ENCODE measurements at regions not wholly inside any gene's neighbourhood (a gene's known extent, or its start where the extent isn't known, plus 50 kb on each side); places are given as distances from the start of the nearest gene placed in this dataset.

GRCh38 chr6:99745651-99746050, 139.0 kb downstream of the PRDM13 start:
- no peak overlapping the region for H3K4me3 ChIP-seq
- H3K36me3 ChIP-seq (ENCODE audit: control insufficient read depth in 4 of 4, insufficient read depth in 4 of 4, low read length in 4 of 4), result no peaks in the 10 kb centered on the region
- H3K9me3 ChIP-seq (ENCODE audit: control insufficient read depth in 4 of 4, insufficient read depth in 3 of 4, low read length in 3 of 4), result no peaks in the 10 kb centered on the region
- peaks cover 0 to 5% (median 3%) of the 10 kb centered on the region in 3 donors for H3K27me3 ChIP-seq (ENCODE audit: control insufficient read depth in 3 of 3, insufficient read depth in 3 of 3, low read length in 2 of 3)
- 35 to 62% methylated on average over 2 of the region's 2 CpGs for WGBS, 2 donors
- no peaks in the 10 kb centered on the region for H3K4me1 ChIP-seq (ENCODE audit: control insufficient read depth in 5 of 5, insufficient read depth in 5 of 5, low read length in 5 of 5)
- no peak overlapping the region for H3K9ac ChIP-seq (ENCODE audit: insufficient read depth in 1 of 2, low read length in 2 of 2)
- no peak overlapping the region for H3K27ac ChIP-seq (ENCODE audit: low read depth in 1 of 2, low read length in 1 of 2)
- no peak for TF ChIP-seq CTCF (IDR thresholded peaks at IDR 0.05; ENCODE audit: control extremely low read depth, extremely low read depth)
- ATAC-seq (ENCODE audit: insufficient read depth, low FRiP score), result no peak
- no peak for DNase-seq

GRCh38 chr6:99746261-99746895, 139.7 kb downstream of the PRDM13 start:
- Histone ChIP-seq H3K9me3 (ENCODE audit: control insufficient read depth in 4 of 4, insufficient read depth in 3 of 4, low read length in 3 of 4) (no peaks in the 10 kb centered on the region), H3K9ac (ENCODE audit: insufficient read depth in 1 of 2, low read length in 2 of 2) (no peak overlapping the region), H3K4me3 (no peak overlapping the region), H3K36me3 (ENCODE audit: control insufficient read depth in 4 of 4, insufficient read depth in 4 of 4, low read length in 4 of 4) (no peaks in the 10 kb centered on the region), H3K27ac (ENCODE audit: low read depth in 1 of 2, low read length in 1 of 2) (no peak overlapping the region), H3K27me3 (ENCODE audit: control insufficient read depth in 3 of 3, insufficient read depth in 3 of 3, low read length in 2 of 3) (peaks cover 0 to 5% (median 3%) of the 10 kb centered on the region in 3 donors), H3K4me1 (ENCODE audit: control insufficient read depth in 5 of 5, insufficient read depth in 5 of 5, low read length in 5 of 5) (no peaks in the 10 kb centered on the region)
- TF ChIP-seq CTCF (IDR thresholded peaks at IDR 0.05; ENCODE audit: control extremely low read depth, extremely low read depth), result peak; percentile 67
- DNase-seq, result peak; percentile 65 to 84 (median 77)
- ATAC-seq (ENCODE audit: insufficient read depth, low FRiP score), result peak; percentile 85
- WGBS, 2 donors, result 0 to 1% methylated on average over 6 of the region's 6 CpGs

- Histone ChIP-seq H3K27ac (ENCODE audit: low read depth in 1 of 2, low read length in 1 of 2) (no peak overlapping the region), H3K27me3 (ENCODE audit: control insufficient read depth in 3 of 3, insufficient read depth in 3 of 3, low read length in 2 of 3) (no peaks in the 10 kb centered on the region), H3K4me3 (no peak overlapping the region), H3K9ac (ENCODE audit: insufficient read depth in 1 of 2, low read length in 2 of 2) (no peak overlapping the region), H3K36me3 (ENCODE audit: control insufficient read depth in 4 of 4, insufficient read depth in 4 of 4, low read length in 4 of 4) (no peaks in the 10 kb centered on the region), H3K4me1 (ENCODE audit: control insufficient read depth in 5 of 5, insufficient read depth in 5 of 5, low read length in 5 of 5) (no peaks in the 10 kb centered on the region), H3K9me3 (ENCODE audit: control insufficient read depth in 4 of 4, insufficient read depth in 3 of 4, low read length in 3 of 4) (no peaks in the 10 kb centered on the region)
- no peak for DNase-seq
- TF ChIP-seq CTCF (IDR thresholded peaks at IDR 0.05; ENCODE audit: control extremely low read depth, extremely low read depth), result no peak
- ATAC-seq (ENCODE audit: insufficient read depth, low FRiP score), result no peak
- WGBS, 2 donors, result 70 to 77% methylated on average over 1 of the region's 1 CpG
Observed at GRCh38 chr6:99761711-99762110, 155.1 kb downstream of the PRDM13 start.

GRCh38 chr6:99768166-99768565, 161.5 kb downstream of the PRDM13 start:
- 72 to 78% methylated on average over 1 of the region's 1 CpG for WGBS, 2 donors
- ATAC-seq (ENCODE audit: insufficient read depth, low FRiP score), result no peak
- no peaks in the 10 kb centered on the region for H3K9me3 ChIP-seq (ENCODE audit: control insufficient read depth in 4 of 4, insufficient read depth in 3 of 4, low read length in 3 of 4)
- H3K27me3 ChIP-seq (ENCODE audit: control insufficient read depth in 3 of 3, insufficient read depth in 3 of 3, low read length in 2 of 3), result no peaks in the 10 kb centered on the region
- H3K27ac ChIP-seq (ENCODE audit: low read depth in 1 of 2, low read length in 1 of 2), result no peak overlapping the region
- no peak for DNase-seq
- no peaks in the 10 kb centered on the region for H3K4me1 ChIP-seq (ENCODE audit: control insufficient read depth in 5 of 5, insufficient read depth in 5 of 5, low read length in 5 of 5)
- H3K36me3 ChIP-seq (ENCODE audit: control insufficient read depth in 4 of 4, insufficient read depth in 4 of 4, low read length in 4 of 4), result no peaks in the 10 kb centered on the region
- no peak overlapping the region for H3K9ac ChIP-seq (ENCODE audit: insufficient read depth in 1 of 2, low read length in 2 of 2)
- H3K4me3 ChIP-seq, result no peak overlapping the region
- TF ChIP-seq CTCF (IDR thresholded peaks at IDR 0.05; ENCODE audit: control extremely low read depth, extremely low read depth), result no peak
